Peyer's patch (tissue), 4 donors: ENCODE measurements at regions not wholly inside any gene's neighbourhood (a gene's known extent, or its start where the extent isn't known, plus 50 kb on each side); places are given as distances from the start of the nearest gene placed in this dataset.

Experiments used
- POLR2A ChIP-seq, 2 donors: fragments of 450-650 bp; IDR thresholded peaks; one replicate each; pipeline ENCODE4 v1.5.1; 2017; ENCODE audit warnings: antibody characterized with exemption in 2 of 2, mild to moderate bottlenecking in 2 of 2, moderate library complexity in 2 of 2
- TF ChIP-seq, protein P1 (sequence below), 6 experiments: fragments of 450-650 bp in 4 of 6; fragments of 200-600 bp in 2 of 6; sonication (generic) in 1 of 6; IDR thresholded peaks; one replicate each; pipeline ENCODE4 v1.5.1; 2017 to 2019; ENCODE audit warnings: antibody characterized with exemption in 6 of 6, mild to moderate bottlenecking in 3 of 6, moderate library complexity in 1 of 6

DNA sequence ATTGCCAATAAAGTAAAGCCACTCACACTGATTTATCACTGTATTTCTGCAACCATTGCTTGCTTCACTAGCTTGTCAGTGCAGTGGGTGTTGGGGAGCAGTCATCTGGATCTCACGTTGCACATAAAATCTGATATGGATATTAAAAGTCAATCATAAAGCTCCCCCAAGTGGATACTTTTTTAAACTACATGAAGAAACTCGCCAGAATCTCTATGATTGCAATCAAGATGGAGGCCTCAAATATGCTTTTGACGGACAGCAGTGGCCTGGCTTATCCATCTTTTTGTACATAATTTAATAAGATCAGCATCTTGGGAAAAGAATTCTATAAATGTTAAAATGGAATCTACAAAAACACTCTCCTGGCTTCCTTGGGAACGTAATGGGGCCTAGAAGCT, 137.7 kb downstream of the WT1 start:
- no peak for TF ChIP-seq POLR2A (IDR thresholded peaks at IDR 0.05)
- TF ChIP-seq, protein P1, sequence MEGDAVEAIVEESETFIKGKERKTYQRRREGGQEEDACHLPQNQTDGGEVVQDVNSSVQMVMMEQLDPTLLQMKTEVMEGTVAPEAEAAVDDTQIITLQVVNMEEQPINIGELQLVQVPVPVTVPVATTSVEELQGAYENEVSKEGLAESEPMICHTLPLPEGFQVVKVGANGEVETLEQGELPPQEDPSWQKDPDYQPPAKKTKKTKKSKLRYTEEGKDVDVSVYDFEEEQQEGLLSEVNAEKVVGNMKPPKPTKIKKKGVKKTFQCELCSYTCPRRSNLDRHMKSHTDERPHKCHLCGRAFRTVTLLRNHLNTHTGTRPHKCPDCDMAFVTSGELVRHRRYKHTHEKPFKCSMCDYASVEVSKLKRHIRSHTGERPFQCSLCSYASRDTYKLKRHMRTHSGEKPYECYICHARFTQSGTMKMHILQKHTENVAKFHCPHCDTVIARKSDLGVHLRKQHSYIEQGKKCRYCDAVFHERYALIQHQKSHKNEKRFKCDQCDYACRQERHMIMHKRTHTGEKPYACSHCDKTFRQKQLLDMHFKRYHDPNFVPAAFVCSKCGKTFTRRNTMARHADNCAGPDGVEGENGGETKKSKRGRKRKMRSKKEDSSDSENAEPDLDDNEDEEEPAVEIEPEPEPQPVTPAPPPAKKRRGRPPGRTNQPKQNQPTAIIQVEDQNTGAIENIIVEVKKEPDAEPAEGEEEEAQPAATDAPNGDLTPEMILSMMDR (IDR thresholded peaks at IDR 0.05), result peak in 3 of 6 experiments; percentile 15 to 22 (median 17)
